H9 (cell line): ENCODE measurements at regions not wholly inside any gene's neighbourhood (a gene's known extent, or its start where the extent isn't known, plus 50 kb on each side); places are given as distances from the start of the nearest gene placed in this dataset.

Source experiments
- DNase-seq: peaks from one replicate; pipeline ENCODE4 v3.0.0-alpha.2; 2017
- H2AFZ ChIP-seq: one replicate; pipeline ENCODE4 v1.6.1; 2013; ENCODE audit warnings: mild to moderate bottlenecking, low read length, control low read depth, moderate library complexity
- H2AK5ac ChIP-seq: 2 replicates; pipeline ENCODE4 v1.6.1; 2013; ENCODE audit warnings: low read length, control low read depth, mixed read lengths; ENCODE audit not compliant: insufficient read length
- H2BK120ac ChIP-seq: one replicate; pipeline ENCODE4 v1.6.1; 2013; ENCODE audit warnings: low read depth, mild to moderate bottlenecking, low read length, control low read depth, inconsistent platforms; ENCODE audit not compliant: poor library complexity, severe bottlenecking
- H2BK12ac ChIP-seq: 2 replicates; pipeline ENCODE4 v1.6.1; 2013; ENCODE audit warnings: low read length, control low read depth, mixed read lengths, low read depth; ENCODE audit not compliant: insufficient read length
- H2BK15ac ChIP-seq: 2 replicates; pipeline ENCODE4 v1.6.1; 2013; ENCODE audit warnings: low read depth, low read length, control low read depth
- H2BK20ac ChIP-seq: one replicate; pipeline ENCODE4 v1.6.1; 2013; ENCODE audit warnings: low read depth, mild to moderate bottlenecking, low read length, control low read depth, inconsistent platforms; ENCODE audit not compliant: poor library complexity, severe bottlenecking
- H2BK5ac ChIP-seq: 2 replicates; pipeline ENCODE4 v1.6.1; 2013; ENCODE audit warnings: low read length, control low read depth, mixed read lengths; ENCODE audit not compliant: insufficient read length
- H3K14ac ChIP-seq: 2 replicates; pipeline ENCODE4 v1.6.1; 2013; ENCODE audit warnings: low read length, control low read depth; ENCODE audit not compliant: insufficient read depth
- H3K18ac ChIP-seq: 2 replicates; pipeline ENCODE4 v1.6.1; 2013; ENCODE audit warnings: low read depth, mild to moderate bottlenecking, mixed read lengths, low read length, control low read depth; ENCODE audit not compliant: insufficient read length
- H3K23ac ChIP-seq: 2 replicates; pipeline ENCODE4 v1.6.1; 2013; ENCODE audit warnings: low read length, control low read depth, mixed read lengths, low read depth; ENCODE audit not compliant: insufficient read length
- H3K23me2 ChIP-seq: 2 replicates; pipeline ENCODE4 v1.6.1; 2013; ENCODE audit warnings: low read depth, mild to moderate bottlenecking, mixed read lengths, low read length, control low read depth; ENCODE audit not compliant: insufficient read length, poor library complexity, severe bottlenecking
- H3K27ac ChIP-seq: 2 replicates; pipeline ENCODE4 v1.5.1; 2013; ENCODE audit warnings: low read length, control low read depth, mixed read lengths, low read depth; ENCODE audit not compliant: insufficient read length
- H3K27me3 ChIP-seq: 2 replicates; pipeline ENCODE4 v1.6.1; 2013; ENCODE audit warnings: low read length, control low read depth, inconsistent platforms; ENCODE audit not compliant: insufficient read depth
- H3K4ac ChIP-seq: 2 replicates; pipeline ENCODE4 v1.6.1; 2013; ENCODE audit warnings: low read depth, mild to moderate bottlenecking, control low read depth, inconsistent platforms, low read length, moderate library complexity
- H3K4me1 ChIP-seq: 2 replicates; pipeline ENCODE4 v1.6.1; 2013; ENCODE audit warnings: low read length, control low read depth, inconsistent platforms; ENCODE audit not compliant: insufficient read depth
- H3K4me2 ChIP-seq: 2 replicates; pipeline ENCODE4 v1.6.1; 2013; ENCODE audit warnings: low read length, control low read depth, mixed read lengths; ENCODE audit not compliant: insufficient read length, insufficient read depth
- H3K56ac ChIP-seq: 2 replicates; pipeline ENCODE4 v1.6.1; 2013; ENCODE audit warnings: low read depth, mild to moderate bottlenecking, mixed read lengths, low read length, control low read depth; ENCODE audit not compliant: insufficient read length
- H3K79me1 ChIP-seq: 2 replicates; pipeline ENCODE4 v1.6.1; 2013; ENCODE audit warnings: low read depth, mild to moderate bottlenecking, moderate library complexity, low read length, control low read depth, inconsistent platforms; ENCODE audit not compliant: insufficient read depth, poor library complexity, severe bottlenecking
- H3K79me2 ChIP-seq: 2 replicates; pipeline ENCODE4 v1.6.1; 2013; ENCODE audit warnings: low read length, control low read depth, inconsistent platforms; ENCODE audit not compliant: insufficient read depth
- H3K9ac ChIP-seq: 2 replicates; pipeline ENCODE4 v1.6.1; 2013; ENCODE audit warnings: low read length, control low read depth, mixed read lengths; ENCODE audit not compliant: insufficient read length; ENCODE audit errors: extremely low read depth
- H3K9me3 ChIP-seq: one replicate; pipeline ENCODE4 v1.6.1; 2013; ENCODE audit warnings: low read depth, low read length, inconsistent platforms; ENCODE audit not compliant: control insufficient read depth
- H3T11ph ChIP-seq: one replicate; pipeline ENCODE4 v1.6.1; 2013; ENCODE audit warnings: mild to moderate bottlenecking, low read length, control low read depth, inconsistent platforms
- H4K20me1 ChIP-seq: one replicate; pipeline ENCODE4 v1.6.1; 2013; ENCODE audit not compliant: control insufficient read depth, insufficient read length, insufficient read depth
- H4K5ac ChIP-seq: 2 replicates; pipeline ENCODE4 v1.6.1; 2013; ENCODE audit warnings: low read depth, mild to moderate bottlenecking, mixed read lengths, low read length, control low read depth; ENCODE audit not compliant: insufficient read length
- H4K8ac ChIP-seq: replicated peaks from 2 replicates; pipeline ENCODE4 v1.6.1; 2013; ENCODE audit warnings: low read length, control low read depth, mixed read lengths, low read depth; ENCODE audit not compliant: insufficient read length
- H4K91ac ChIP-seq: 2 replicates; pipeline ENCODE4 v1.6.1; 2013; ENCODE audit warnings: low read depth, mild to moderate bottlenecking, moderate library complexity, mixed read lengths, low read length, control low read depth; ENCODE audit not compliant: insufficient read length
- H3K27ac Mint-ChIP-seq, 3 experiments: 2 replicates in 2 of 3; 3 replicates in 1 of 3; pipeline ENCODE4 v1.8.0; 2020 to 2021; ENCODE audit warnings: mixed read lengths in 3 of 3, mild to moderate bottlenecking in 1 of 3, moderate library complexity in 1 of 3
- H3K27me3 Mint-ChIP-seq: 2 replicates; pipeline ENCODE4 v1.8.0; 2021; ENCODE audit warnings: low read depth, mild to moderate bottlenecking, moderate library complexity, mixed read lengths
- H3K36me3 Mint-ChIP-seq, 3 experiments: 2 replicates in 2 of 3; 3 replicates in 1 of 3; pipeline ENCODE4 v1.8.0; 2020 to 2021; ENCODE audit warnings: low read depth in 3 of 3, mixed read lengths in 3 of 3; ENCODE audit not compliant: insufficient read depth in 1 of 3
- H3K4me1 Mint-ChIP-seq, 2 experiments: 2 replicates each; pipeline ENCODE4 v1.8.0; 2020; ENCODE audit warnings: mixed read lengths in 2 of 2
- H3K4me3 Mint-ChIP-seq, 2 experiments: 2 replicates in 1 of 2; 3 replicates in 1 of 2; pipeline ENCODE4 v1.8.0; 2020 to 2021; ENCODE audit warnings: mild to moderate bottlenecking in 2 of 2, mixed read lengths in 2 of 2, moderate library complexity in 1 of 2
- H3K9me3 Mint-ChIP-seq, 2 experiments: 2 replicates in 1 of 2; 3 replicates in 1 of 2; pipeline ENCODE4 v1.8.0; 2020; ENCODE audit warnings: mild to moderate bottlenecking in 2 of 2, mixed read lengths in 2 of 2, moderate library complexity in 1 of 2
- WGBS: extraction: QIAGEN DNeasy Blood & Tissue Kit; methylation state at CpG from one replicate; pipeline ENCODE4 v1.1.7; 2013; ENCODE audit warnings: missing lambda C conversion rate, low lambda C conversion rate, mixed read lengths; ENCODE audit not compliant: insufficient read length; ENCODE audit errors: extremely low coverage; 5-methylcytosine and 5-hydroxymethylcytosine counted together
- TF ChIP-seq, protein P1 (sequence below): fragments of 200-600 bp; sonication (generic); conservative IDR thresholded peaks from 3 replicates; pipeline ENCODE4 v1.8.0; 2021; ENCODE audit warnings: antibody characterized with exemption, mild to moderate bottlenecking

GRCh38 chr21:41689289-41689583 is 77.6 kb downstream of the RIPK4 start:
- Mint-ChIP-seq H3K4me3 (no peak overlapping the region), H3K27ac (no peak overlapping the region), H3K4me1 (peaks cover 5 to 23% of the 10 kb centered on the region in 2 experiments), H3K9me3 (peaks cover 0 to 5% of the 10 kb centered on the region in 2 experiments; a peak in 3 of 5 replicates), H3K27me3 (peaks cover 15% of the 10 kb centered on the region), H3K36me3 (no peaks in the 10 kb centered on the region)
- TF ChIP-seq, protein P1, sequence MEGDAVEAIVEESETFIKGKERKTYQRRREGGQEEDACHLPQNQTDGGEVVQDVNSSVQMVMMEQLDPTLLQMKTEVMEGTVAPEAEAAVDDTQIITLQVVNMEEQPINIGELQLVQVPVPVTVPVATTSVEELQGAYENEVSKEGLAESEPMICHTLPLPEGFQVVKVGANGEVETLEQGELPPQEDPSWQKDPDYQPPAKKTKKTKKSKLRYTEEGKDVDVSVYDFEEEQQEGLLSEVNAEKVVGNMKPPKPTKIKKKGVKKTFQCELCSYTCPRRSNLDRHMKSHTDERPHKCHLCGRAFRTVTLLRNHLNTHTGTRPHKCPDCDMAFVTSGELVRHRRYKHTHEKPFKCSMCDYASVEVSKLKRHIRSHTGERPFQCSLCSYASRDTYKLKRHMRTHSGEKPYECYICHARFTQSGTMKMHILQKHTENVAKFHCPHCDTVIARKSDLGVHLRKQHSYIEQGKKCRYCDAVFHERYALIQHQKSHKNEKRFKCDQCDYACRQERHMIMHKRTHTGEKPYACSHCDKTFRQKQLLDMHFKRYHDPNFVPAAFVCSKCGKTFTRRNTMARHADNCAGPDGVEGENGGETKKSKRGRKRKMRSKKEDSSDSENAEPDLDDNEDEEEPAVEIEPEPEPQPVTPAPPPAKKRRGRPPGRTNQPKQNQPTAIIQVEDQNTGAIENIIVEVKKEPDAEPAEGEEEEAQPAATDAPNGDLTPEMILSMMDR = no peak
- no peak overlapping the region for H3K56ac ChIP-seq
- H3K9ac ChIP-seq = no peak overlapping the region
- no peak for DNase-seq
- H3K4ac ChIP-seq = no peak overlapping the region
- H3K79me2 ChIP-seq = no peaks in the 10 kb centered on the region
- no peaks in the 10 kb centered on the region for H3K27me3 ChIP-seq
- no peak overlapping the region for H4K91ac ChIP-seq
- H2AK5ac ChIP-seq = no peak overlapping the region
- H3K79me1 ChIP-seq = no peaks in the 10 kb centered on the region
- no peak overlapping the region for H3K27ac ChIP-seq
- H3T11ph ChIP-seq = no peak overlapping the region
- H3K18ac ChIP-seq = no peak overlapping the region
- no peaks in the 10 kb centered on the region for H3K9me3 ChIP-seq
- no peaks in the 10 kb centered on the region for H3K23me2 ChIP-seq
- H4K5ac ChIP-seq = no peak overlapping the region
- H2BK120ac ChIP-seq = no peak overlapping the region
- no peaks in the 10 kb centered on the region for H4K20me1 ChIP-seq
- H2BK20ac ChIP-seq = no peak overlapping the region
- no CpG with 5 or more reads among the region's 24 CpGs for WGBS
- H2BK15ac ChIP-seq = no peak overlapping the region
- H3K23ac ChIP-seq = no peak overlapping the region
- no peak overlapping the region for H4K8ac ChIP-seq
- no peak overlapping the region for H2BK12ac ChIP-seq
- H3K4me1 ChIP-seq = no peaks in the 10 kb centered on the region
- no peak overlapping the region for H2AFZ ChIP-seq
- no peak overlapping the region for H3K14ac ChIP-seq
- no peak overlapping the region for H2BK5ac ChIP-seq
- H3K4me2 ChIP-seq = no peak overlapping the region
